HG03457 (cell line): ENCODE measurements at regions not wholly inside any gene's neighbourhood (a gene's known extent, or its start where the extent isn't known, plus 50 kb on each side); places are given as distances from the start of the nearest gene placed in this dataset.
"Not testable (repeated sequence)": the region's sequence is repeated elsewhere in the genome, so short reads cannot be mapped to it uniquely, and the experiment has no call there.

Source experiments
- ATAC-seq: cut with Tn5 transposase; IDR thresholded peaks from one replicate; pipeline ENCODE4 v1.9.1; 2021; ENCODE audit warnings: moderate number of reproducible peaks; ENCODE audit not compliant: unreplicated experiment

- not testable (repeated sequence) for ATAC-seq
Observed at GRCh38 chr6:94557207-94557606, 1020.1 kb upstream of the MANEA start.

- no peak for ATAC-seq
Observed at GRCh38 chr6:94548201-94548600, 1029.1 kb upstream of the MANEA start.

- no peak for ATAC-seq
Observed at GRCh38 chr6:94535798-94536197, 1041.5 kb upstream of the MANEA start.

- ATAC-seq, result no peak
Observed at GRCh38 chr6:94511502-94512088, 1065.7 kb upstream of the MANEA start.

GRCh38 chr6:94510877-94511276 lies 1066.5 kb upstream of the MANEA start:
- no peak for ATAC-seq

GRCh38 chr6:94501516-94501915 lies 1075.8 kb upstream of the MANEA start:
- ATAC-seq, result no peak

- ATAC-seq, result no peak
Observed at GRCh38 chr6:94498099-94498498, 1078.7 kb upstream of the EPHA7 start.

GRCh38 chr6:94494500-94494899 lies 1075.1 kb upstream of the EPHA7 start:
- ATAC-seq, result no peak

- no peak for ATAC-seq
Observed at GRCh38 chr6:94487371-94487770, 1068.0 kb upstream of the EPHA7 start.

GRCh38 chr6:94478133-94479005 lies 1059.0 kb upstream of the EPHA7 start:
- ATAC-seq, result no peak

GRCh38 chr6:94468830-94469229 lies 1049.5 kb upstream of the EPHA7 start:
- no peak for ATAC-seq

GRCh38 chr6:94464018-94464510 lies 1044.7 kb upstream of the EPHA7 start:
- ATAC-seq, result no peak

- no peak for ATAC-seq
Observed at GRCh38 chr6:94463306-94463705, 1043.9 kb upstream of the EPHA7 start.

GRCh38 chr6:94462231-94462630 lies 1042.9 kb upstream of the EPHA7 start:
- ATAC-seq, result no peak

GRCh38 chr6:94456266-94456665 lies 1036.9 kb upstream of the EPHA7 start:
- ATAC-seq, result no peak

GRCh38 chr6:94454231-94454630 lies 1034.9 kb upstream of the EPHA7 start:
- ATAC-seq, result no peak

- ATAC-seq, result no peak
Observed at GRCh38 chr6:94446120-94446519, 1026.8 kb upstream of the EPHA7 start.

GRCh38 chr6:94443701-94444100 lies 1024.3 kb upstream of the EPHA7 start:
- no peak for ATAC-seq

GRCh38 chr6:94424692-94425091 lies 1005.3 kb upstream of the EPHA7 start:
- ATAC-seq, result no peak

GRCh38 chr6:94417363-94417762 lies 998.0 kb upstream of the EPHA7 start:
- ATAC-seq, result no peak

- no peak for ATAC-seq
Observed at GRCh38 chr6:94414041-94414440, 994.7 kb upstream of the EPHA7 start.

- ATAC-seq, result no peak
Observed at GRCh38 chr6:94401311-94401710, 982.0 kb upstream of the EPHA7 start.
